HG02763 (cell line): ENCODE measurements at regions not wholly inside any gene's neighbourhood (a gene's known extent, or its start where the extent isn't known, plus 50 kb on each side); places are given as distances from the start of the nearest gene placed in this dataset.
"Not testable (repeated sequence)": the region's sequence is repeated elsewhere in the genome, so short reads cannot be mapped to it uniquely, and the experiment has no call there.

Experiments used
- ATAC-seq: cut with Tn5 transposase; IDR thresholded peaks from one replicate; pipeline ENCODE4 v1.9.1; 2021; ENCODE audit warnings: mild to moderate bottlenecking, moderate library complexity; ENCODE audit not compliant: unreplicated experiment

DNA sequence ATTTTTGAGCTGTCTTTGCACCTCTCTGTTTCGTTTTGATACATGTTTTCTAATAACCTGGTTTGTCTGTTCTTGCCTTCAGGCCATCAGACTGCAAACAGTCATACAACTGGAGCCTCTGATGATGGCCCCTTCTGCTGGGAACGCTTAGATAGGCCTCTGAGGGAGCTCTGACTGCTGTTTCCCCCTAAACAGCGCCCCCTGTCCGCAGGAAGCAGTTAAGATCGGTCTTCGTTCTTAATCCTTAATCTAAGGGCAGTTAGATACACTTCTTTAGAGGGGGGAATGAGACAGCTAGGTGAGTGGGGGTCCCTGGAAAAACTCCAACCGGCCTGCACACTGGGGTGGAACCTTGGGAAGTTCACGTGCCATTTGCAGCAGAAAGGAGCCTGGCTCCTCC is 1338.8 kb upstream of the SEL1L start:
- ATAC-seq: no peak

DNA sequence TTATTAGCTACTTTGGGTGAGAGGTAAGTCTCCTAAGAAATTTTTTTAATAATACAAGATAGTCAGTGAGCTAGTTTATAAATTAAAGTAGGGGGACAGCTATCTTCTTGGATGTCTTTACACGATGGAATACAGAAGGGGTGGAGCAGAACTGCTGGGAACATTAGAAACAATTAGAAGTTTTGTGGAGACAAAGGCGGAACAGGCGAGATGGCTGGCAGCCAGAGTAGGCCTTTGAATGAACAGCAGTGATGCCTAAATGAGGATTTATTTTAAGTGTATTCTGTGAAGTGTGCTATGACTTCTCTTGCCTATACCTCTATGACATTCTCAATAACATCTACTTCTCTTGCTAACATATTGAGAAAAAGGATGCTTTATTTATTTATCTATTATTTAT is 1345.3 kb upstream of the SEL1L start:
- no peak for ATAC-seq

DNA sequence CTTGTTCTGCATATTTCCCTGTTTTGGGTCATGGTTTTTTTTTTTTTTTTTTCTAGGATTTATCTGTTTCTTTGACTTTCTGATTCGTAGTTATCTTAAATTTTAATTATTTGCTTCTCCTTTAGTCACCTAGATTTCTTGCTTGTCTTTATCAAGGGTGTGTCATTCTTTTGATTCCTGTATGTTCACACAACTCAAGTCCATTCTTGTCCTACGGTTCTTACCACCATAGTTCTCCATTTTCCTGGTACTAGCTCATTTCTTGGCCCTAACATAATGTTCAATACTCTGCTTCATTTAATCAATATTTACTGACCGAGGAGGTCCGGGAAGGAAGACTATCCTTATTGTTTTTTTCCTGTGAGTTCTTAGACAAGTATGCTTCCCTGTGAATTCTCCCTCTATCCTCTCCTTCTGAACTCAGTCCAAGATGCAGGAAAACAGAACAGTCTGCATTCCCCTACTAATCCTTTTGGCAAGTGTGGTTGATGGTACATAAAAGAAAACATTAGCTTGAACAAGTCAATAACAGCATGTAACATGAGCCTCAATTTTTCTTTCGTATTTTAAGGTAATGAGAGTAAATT is 1346.4 kb upstream of the SEL1L start:
- ATAC-seq: no peak

DNA sequence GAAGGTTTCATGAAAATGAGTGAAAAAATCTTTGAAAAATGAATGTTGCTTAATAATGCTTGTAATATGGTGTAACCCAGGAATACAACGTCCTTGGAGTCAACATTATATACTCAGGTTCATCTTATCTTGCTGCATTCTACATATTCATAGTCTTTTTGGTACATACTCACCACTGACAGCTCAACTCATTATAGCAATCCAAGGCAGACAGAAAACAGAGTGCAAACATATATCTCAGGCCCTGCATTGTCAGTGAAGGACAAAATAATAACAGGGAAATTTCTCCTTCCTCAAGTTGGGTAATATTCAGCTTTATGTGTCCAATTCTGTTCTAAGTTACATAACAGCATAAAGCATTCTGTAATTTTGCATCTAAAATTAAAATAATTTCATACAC is 1353.0 kb upstream of the SEL1L start:
- ATAC-seq: no peak

DNA sequence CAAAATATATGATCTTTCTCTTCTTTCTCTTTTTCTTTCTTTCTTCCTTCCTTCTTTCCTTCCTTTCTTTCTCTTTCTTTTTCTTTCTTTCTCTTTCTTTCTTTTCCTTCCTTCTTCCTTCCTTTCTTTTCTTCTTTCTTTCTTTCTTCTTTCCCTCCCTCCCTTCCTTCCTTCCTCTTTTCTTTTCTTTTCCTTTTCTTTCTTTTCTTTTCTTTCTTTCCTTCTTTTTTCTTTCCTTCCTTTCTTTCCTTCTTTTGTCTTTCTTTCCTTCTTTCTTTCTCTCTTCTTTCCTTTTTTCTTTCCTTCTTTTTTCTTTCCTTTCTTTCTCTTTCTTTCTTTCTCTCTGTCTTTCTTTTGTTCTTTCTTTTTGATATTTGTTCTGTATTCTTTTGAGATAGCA is 1356.0 kb upstream of the SEL1L start:
- ATAC-seq: no peak

DNA sequence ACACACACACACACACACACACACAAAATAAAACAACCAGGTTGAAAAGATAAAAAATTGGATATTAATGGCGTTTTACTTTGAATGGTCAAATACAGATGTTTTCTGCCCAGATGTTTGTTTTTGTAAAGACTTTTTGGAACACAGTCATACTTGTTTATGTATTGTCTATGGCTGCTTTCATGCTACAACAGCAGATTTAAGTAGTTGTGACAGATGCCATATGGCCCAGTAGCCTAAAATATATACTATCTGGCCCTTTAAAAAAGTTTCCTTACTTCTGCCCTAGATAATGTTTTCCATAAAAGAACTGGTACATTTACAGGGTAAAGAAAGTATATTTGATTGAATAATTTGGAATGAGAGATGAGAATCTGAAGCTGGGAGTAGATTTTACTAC is 1362.8 kb upstream of the SEL1L start:
- ATAC-seq: no peak

DNA sequence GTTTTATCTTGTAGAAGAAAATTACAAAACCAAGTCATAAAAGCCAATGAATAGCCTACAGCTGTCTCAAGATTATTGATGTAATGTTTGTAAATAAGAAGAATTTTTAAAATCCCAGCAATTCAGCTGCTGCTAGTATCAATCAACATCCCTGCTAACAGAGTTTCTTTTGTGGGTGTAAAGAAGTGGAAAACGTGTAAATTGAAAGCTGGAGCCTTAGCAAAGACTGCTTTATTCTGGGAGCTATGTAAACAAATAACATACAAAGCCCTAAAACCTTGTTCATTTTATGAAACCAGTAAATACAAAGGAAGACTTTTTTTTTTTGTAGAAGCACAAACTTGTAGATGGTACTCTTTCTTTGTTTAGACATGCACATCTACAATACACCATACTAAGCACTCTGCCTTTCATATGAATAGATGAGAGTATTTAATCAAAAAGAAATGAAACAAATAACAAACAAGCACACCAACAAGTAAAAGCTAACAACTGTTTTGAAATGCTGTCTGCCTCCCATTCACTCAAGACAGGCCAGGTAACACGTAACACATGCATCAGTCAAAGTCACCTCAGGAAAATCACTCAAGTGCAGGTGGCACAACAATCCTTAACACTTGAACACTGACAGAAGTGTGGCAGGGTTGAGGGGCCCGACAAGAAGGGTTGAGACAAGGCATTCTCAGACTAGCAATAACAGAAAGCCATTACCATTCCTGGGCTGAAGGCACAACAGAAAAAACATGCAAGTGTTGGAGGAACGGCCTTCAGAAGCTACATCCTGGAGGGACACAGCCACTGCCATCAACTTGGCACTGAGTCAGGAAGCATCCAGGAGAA is 1364.0 kb upstream of the SEL1L start:
- no peak for ATAC-seq

DNA sequence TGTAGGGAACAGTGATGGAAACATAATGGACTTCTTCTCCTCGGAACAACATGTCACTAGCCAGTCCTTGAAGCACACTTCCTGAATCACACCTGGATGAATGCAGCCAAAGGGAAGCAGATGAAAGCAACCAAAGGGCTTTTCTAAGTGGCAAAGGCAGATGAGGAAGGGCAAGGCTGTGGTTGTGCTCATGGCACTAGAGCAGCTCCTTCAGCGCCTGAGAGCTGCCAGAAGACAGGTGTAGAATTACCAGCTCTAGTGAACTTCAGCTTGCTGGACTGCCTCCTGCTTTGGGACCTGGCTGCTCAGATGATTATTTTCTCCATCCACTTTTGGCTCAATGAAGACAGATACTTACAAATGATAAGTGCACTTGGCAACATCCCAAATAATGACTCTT is 1372.1 kb upstream of the SEL1L start:
- ATAC-seq: no peak

DNA sequence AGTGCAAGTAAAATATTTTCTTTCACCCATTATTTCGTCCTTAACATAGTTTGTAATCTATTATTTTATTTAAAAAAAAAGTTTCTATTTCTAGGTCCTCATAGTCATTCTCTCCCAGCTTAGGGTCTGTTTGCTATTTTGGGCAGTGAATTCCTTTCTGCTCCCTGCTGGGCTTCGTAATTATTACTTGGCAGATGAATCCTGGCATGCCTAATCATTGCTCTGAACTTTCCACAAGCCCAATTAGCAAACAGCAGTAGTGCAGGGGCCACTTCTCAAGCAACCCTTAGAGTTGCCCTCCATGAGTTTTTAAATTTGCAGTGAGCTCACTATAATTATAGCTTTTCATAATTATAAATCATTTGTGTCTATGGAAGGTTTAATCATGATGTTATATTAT is 1378.3 kb upstream of the SEL1L start:
- no peak for ATAC-seq

DNA sequence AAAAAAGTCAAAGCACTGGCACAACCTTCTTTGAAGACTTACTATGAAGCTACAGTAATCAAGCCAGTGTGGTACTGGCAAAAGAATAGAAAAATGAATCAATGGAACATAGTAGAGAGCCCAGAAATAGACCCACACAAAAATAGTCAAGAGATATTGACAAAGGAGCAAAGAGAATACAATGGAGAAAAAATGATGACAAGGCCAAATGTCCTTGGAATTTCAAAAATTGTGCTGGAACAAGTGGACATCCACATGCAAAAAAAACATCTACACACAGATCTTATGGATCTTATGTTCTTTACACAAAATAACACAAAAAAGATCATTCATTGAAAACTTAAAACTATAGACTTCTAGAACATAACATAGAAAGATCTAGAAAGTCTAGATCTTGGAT is 1379.7 kb upstream of the SEL1L start:
- no peak for ATAC-seq

DNA sequence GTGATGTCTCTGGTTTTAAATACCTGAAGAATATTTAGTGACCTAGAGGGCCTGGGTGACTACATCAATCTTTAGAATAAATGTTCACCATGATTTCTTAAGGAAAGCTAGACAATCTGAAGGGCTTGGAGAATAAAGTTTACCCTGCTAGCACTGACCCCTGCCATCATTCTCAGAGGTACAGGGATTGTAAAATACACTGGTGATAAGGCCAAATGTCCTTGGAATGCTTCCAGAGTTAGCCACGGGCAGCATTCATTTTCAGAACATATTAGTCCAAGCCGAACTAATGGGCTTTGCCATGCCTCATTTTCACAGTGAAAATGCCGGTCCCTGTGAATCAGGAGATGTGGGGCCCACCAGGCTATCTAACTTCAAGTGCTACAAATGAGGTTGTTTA is 1381.7 kb upstream of the SEL1L start:
- ATAC-seq: no peak

DNA sequence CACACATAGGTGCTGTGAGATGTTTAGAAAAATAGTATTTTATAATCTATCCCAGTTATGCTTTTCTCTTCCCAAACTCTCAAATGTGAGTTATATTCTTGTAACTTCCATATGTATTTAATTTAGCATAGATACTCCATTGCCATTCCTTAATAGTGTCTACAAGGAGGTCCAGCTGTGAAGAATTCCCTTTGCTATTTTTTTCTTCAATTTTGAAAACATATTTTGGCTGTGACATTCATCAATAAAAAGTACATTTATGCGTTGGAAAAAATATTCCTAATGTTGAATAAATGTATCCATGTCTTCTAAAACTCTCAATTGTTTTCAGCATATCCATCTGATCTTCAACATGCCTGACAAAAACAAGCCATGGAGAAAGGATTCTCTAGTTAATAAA is 1402.0 kb upstream of the SEL1L start:
- ATAC-seq: no peak

DNA sequence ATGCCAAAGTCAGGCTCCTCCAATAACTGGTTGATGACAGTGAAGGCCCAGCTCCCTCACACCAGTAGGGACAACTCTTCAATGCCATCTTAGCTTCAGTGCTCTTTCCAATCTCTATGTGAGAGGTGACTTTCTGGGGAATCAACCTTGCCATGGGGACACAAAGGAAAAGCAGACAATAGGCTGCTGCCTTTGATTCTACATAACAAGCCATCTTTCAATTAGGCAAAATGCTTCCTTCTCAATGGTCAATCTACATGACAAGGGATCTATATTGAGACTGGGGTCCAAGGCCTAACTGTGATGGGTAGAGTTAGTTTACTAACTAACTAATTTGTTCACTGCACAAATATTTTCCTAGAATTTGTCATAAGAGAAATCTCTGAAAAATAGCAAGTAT is 1417.5 kb upstream of the SEL1L start:
- no peak for ATAC-seq

DNA sequence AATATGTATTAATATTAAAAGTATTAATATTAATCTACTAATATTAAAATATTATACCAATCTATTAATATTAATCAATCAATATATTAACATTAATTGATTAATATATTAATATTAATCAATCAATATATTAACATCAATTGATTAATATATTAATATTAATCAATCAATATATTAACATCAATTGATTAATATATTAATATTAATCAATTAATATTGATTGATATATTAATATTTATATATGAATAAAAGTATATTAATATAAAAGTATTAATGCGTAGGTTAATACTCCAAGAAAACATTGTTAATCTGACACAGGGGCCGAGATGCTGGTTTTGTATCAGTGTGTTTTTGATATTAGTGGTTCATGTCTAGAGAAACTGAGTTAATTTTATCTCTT is 1430.1 kb upstream of the SEL1L start:
- no peak for ATAC-seq

DNA sequence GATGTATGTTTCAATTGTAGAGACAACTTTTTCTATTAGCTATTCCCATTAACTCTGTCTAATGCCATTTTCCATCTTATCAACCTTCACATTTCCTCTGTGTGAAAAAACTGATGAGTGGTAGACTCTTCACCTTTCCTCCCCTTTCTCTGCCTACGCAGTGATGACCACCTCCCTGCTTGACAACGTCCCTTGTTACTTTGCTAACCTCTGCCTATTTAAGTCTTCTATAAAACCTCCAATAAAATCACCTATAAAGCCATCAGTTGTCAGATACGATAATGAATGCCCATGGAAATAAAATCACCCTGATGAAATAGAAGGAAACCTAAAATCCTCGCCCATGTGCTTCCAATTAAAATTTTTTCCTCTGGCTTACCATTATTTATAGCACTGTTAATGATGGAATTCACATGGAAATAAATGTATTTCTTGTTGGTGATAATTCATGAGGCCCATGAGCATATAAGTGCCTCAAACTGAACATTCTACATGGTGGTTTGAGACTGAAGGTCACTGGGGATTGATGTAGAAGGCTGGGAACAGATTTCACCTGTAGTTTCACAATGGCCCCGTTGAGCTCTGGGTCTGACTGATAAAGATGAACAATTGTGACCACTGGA is 1454.0 kb upstream of the SEL1L start:
- no peak for ATAC-seq

DNA sequence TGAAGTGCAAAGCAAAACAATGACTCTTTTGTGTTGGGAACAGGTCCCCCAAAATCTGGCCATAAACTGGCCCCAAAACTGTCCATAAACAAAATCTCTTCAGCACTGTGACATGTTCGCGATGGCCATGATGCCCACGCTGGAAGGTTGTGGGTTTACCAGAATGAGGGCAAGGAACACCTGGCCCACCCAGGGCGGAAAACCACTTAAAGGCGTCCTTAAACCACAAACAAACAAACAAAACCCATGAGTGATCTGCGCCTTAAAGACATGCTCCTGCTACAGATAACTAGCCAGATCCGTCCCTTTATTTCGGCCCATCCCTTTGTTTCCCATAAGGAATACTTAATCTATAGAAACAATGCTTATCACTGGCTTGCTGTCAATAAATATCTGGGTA is 1460.9 kb upstream of the SEL1L start:
- ATAC-seq: not testable (repeated sequence)

DNA sequence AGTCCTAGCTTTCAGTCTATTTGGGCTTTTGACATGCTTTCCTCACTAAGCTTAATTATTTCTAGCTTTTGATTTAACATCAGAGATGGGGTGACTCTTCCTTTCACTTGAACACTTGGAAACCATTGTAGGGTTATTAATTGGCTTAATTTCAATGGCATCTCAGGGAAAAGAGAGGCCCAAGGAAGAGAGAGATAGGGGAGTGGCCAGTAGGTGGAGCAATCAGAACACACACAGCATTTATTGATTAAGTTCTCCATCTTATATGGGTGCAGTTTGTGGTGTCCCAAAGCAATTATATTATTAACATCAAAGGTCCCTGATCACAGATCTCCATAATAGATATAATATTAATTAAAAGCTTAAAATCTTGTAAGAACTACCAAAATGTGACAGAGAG is 1466.1 kb upstream of the SEL1L start:
- ATAC-seq: no peak

DNA sequence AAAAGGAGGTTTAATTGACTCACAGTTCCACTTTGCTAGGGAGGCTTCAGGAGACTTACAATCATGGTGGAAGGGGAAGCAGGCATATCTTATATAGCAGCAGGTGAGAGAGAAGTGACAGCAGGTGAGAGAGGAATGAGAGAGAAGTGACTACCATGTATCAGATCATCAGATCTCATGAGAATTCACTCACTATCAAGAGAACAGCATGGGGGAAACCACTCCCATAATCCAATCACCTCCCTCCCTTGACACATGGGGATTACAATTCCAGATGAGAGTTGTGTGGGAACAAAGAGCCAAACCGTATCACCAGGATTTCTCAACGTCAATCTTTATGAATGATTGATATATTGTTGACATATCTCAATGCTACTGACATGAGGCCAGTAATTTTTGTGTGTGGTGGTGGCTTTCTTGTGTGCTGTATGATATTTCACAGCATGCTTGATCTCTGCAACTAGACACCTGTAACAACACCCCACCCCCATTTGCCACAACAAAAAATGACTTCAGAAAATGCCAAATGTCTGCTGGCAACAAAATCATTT is 1470.9 kb upstream of the SEL1L start:
- no peak for ATAC-seq

DNA sequence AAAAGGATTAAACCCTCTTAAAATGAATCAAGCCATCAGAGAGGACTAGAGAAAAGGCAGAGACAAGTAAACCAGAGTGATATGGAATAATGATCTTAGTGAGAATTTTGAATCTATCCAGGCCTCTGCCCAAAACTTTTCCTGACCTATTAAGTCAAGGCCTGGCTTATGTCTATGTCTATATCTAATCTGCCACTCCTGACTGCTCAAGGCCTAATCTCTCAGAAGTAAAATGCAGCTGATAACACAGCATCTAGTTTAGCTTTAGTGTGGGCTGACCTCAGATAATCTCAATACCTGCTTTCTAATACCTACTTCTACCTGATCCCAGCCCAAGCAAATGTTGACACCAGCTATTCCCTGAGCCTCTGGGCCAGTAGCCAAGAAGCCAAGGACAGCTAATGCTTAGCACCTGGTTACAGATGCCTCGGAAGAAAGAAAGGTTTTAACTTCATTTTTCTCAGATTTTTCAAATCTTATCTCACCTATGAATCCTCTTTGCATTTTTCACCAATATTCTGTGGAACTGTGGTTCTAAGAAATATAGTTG is 1472.5 kb upstream of the SEL1L start:
- ATAC-seq: no peak

DNA sequence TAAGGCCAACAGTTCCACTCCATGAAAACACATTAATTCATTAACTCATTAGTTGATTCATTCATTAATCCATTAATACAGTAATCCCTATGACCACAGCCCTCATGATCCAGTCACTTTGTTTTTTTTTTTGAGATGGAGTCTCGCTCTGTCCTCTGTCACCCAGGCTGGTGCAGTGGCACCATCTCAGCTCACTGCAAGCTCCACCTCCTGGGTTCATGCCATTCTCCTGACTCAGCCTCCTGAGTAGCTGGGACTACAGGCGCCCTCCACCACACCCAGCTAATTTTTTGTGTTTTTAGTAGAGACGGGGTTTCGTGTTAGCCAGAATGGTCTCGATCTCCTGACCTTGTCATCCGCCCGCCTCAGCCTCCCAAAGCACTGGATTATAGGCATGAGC is 1473.4 kb upstream of the SEL1L start:
- not testable (repeated sequence) for ATAC-seq

DNA sequence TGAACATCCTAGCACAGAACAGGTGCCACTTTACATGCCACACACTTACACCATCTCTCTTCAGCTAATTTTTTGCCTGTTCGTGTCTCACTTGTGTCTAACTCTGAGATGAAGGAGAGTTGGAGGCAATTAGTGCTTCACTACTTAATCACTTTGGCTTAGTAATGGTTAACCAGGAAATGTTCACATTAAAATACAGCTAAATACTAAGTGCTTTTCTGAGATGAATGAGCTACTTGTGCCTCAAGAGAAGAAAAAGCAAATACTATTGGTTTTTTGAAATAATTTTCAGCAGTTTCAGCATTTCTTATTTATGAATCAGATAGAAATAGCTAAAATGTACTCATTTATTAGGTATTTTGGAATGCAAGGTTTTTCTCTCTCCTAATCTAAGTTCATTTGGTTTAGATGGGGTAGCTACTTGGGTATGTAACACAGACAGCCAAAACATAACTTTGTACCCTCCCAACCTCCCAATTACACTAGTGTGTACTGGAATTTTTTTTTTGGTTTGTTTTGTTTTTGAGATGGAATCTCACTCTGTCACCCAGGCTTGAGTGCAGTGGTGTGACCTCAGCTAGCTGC is 1474.1 kb upstream of the SEL1L start:
- ATAC-seq: no peak
